Epithelial cell of proximal tubule (primary cell): ENCODE measurements at regions not wholly inside any gene's neighbourhood (a gene's known extent, or its start where the extent isn't known, plus 50 kb on each side); places are given as distances from the start of the nearest gene placed in this dataset.

Experiments
- DNase-seq: peaks from one replicate; pipeline ENCODE4 v3.0.0-alpha.2; 2011; ENCODE audit warnings: low read depth
- H3K4me3 ChIP-seq: 2 replicates; pipeline ENCODE4 v1.5.1; 2011; ENCODE audit warnings: low read depth, mild to moderate bottlenecking, low read length
- CTCF ChIP-seq: conservative IDR thresholded peaks from 2 replicates; pipeline ENCODE4 v1.5.1; 2012; ENCODE audit warnings: low read depth, mild to moderate bottlenecking, low read length

DNA sequence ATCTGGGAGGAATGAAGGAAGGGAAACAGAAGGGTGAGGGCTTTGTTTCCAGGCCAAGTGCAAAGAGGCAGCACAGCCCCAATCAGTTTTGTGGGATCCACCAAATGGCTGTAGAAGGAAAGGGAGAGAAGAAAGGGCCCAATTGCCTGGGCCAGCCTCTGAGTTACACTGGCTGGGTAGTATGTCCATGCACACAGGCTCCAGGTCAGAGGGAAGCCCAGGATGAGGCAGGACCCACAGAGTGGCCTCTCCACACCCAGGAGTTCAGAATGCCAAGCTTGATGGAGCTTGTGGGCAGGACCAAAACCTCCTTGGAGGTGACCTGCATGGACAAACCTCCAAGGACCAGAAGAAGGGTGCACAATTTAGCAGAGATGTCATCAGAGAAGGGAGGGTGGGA, 178.2 kb upstream of the TSHZ3 start:
- H3K4me3 ChIP-seq, result no peak overlapping the region
- no peak for TF ChIP-seq CTCF
- DNase-seq, result no peak

DNA sequence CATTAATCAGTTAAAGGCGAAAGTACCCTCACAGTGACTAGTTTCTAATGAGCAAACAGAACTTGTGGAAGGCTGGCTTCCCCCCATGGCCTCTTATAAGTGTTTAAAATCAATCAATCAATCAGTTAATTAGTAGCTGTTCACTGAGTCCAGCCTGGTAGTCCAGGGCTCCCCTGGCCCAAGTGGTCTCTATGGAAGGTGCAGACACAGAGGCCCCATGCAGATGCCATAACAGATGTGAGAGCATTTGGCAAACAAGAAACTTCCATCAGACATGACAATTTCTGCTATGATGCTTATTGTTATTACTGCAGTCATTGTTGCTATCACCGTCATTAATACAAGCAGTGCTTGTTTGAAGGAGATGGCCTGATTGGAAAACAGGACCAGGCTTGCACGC, 179.0 kb upstream of the TSHZ3 start:
- DNase-seq, result no peak
- no peak overlapping the region for H3K4me3 ChIP-seq
- TF ChIP-seq CTCF, result no peak

DNA sequence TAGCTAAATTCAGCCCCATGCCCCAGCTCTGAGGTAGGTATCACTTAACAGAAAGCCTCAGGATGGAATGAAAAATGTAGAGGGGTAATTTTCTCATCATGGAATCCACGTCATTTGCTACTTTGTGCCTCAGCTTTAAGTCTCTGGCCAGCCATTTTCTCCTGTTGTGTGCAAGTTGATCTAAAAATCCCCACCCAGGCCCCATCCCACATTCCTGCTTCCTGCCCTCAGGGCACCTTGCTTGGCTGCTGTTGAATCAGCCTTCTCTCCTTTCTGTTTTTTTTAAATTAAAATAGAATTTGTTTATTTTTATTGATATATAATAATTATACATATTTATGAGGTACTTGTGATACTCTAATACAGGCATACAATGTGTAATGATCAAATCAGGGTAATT, 179.9 kb upstream of the TSHZ3 start:
- no peak for TF ChIP-seq CTCF
- H3K4me3 ChIP-seq, result no peak overlapping the region
- DNase-seq, result no peak

GRCh38 chr19:31530781-31531180, 181.5 kb upstream of the TSHZ3 start:
- no peak overlapping the region for H3K4me3 ChIP-seq
- TF ChIP-seq CTCF, result no peak
- DNase-seq, result no peak

DNA sequence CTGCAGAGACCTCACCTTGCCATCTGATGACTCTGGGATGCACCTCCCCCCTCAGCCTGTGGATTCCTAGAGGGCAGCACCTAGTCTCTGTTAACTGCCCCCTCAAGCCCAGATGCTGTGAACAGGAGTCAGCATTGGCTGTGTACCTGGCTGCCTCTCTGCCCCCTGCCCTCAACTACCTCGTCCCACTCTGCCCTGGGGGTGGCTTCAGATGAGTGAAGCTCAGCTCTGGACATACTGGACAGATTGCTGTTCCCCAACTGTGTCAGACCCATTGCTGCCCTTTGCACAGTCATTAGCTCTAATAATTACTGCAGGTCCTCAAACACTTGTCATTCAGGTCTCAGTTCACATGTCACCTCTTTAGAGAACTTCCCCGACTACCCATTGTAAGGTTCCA, 182.1 kb upstream of the TSHZ3 start:
- DNase-seq, result no peak
- no peak for TF ChIP-seq CTCF
- no peak overlapping the region for H3K4me3 ChIP-seq

- TF ChIP-seq CTCF, result no peak
- H3K4me3 ChIP-seq, result no peak overlapping the region
- DNase-seq, result no peak
Measured at GRCh38 chr19:31532034-31532433, 182.8 kb upstream of the TSHZ3 start.

- no peak overlapping the region for H3K4me3 ChIP-seq
- TF ChIP-seq CTCF, result no peak
- no peak for DNase-seq
Measured at GRCh38 chr19:31533114-31533513, 183.9 kb upstream of the TSHZ3 start.
